IPS-18a (cell line): ENCODE measurements at regions not wholly inside any gene's neighbourhood (a gene's known extent, or its start where the extent isn't known, plus 50 kb on each side); places are given as distances from the start of the nearest gene placed in this dataset.
"Not testable (repeated sequence)": the region's sequence is repeated elsewhere in the genome, so short reads cannot be mapped to it uniquely, and the experiment has no call there.

Experiments
- H3K27ac ChIP-seq: one replicate; pipeline ENCODE4 v1.5.1; 2013; ENCODE audit warnings: low read length
- H3K27me3 ChIP-seq: one replicate; pipeline ENCODE4 v1.6.1; 2013; ENCODE audit warnings: mild to moderate bottlenecking, low read length; ENCODE audit not compliant: control insufficient read depth, insufficient read depth
- H3K36me3 ChIP-seq: one replicate; pipeline ENCODE4 v1.6.1; 2013; ENCODE audit warnings: low read depth, low read length; ENCODE audit not compliant: control insufficient read depth
- H3K4me1 ChIP-seq: one replicate; pipeline ENCODE4 v1.6.1; 2013; ENCODE audit warnings: low read depth, low read length; ENCODE audit not compliant: control insufficient read depth
- H3K4me3 ChIP-seq: one replicate; pipeline ENCODE4 v1.5.1; 2013; ENCODE audit warnings: low read length
- H3K9ac ChIP-seq: one replicate; pipeline ENCODE4 v1.6.1; 2013; ENCODE audit warnings: mild to moderate bottlenecking, low read length, moderate library complexity
- H3K9me3 ChIP-seq: one replicate; pipeline ENCODE4 v1.6.1; 2013; ENCODE audit warnings: low read depth, low read length; ENCODE audit not compliant: control insufficient read depth

GRCh38 chr12:93003531-93004239 lies 74.6 kb upstream of the EEA1 start:
- no peaks in the 10 kb centered on the region for H3K27me3 ChIP-seq
- no peak overlapping the region for H3K27ac ChIP-seq
- peaks cover 9% of the 10 kb centered on the region for H3K4me1 ChIP-seq
- H3K9ac ChIP-seq, result no peak overlapping the region
- no peaks in the 10 kb centered on the region for H3K9me3 ChIP-seq
- no peak overlapping the region for H3K4me3 ChIP-seq
- H3K36me3 ChIP-seq, result no peaks in the 10 kb centered on the region

GRCh38 chr12:93005928-93006392 lies 76.9 kb upstream of the EEA1 start:
- Histone ChIP-seq H3K4me3 (no peak overlapping the region), H3K36me3 (no peaks in the 10 kb centered on the region), H3K9me3 (no peaks in the 10 kb centered on the region), H3K9ac (no peak overlapping the region), H3K27me3 (no peaks in the 10 kb centered on the region), H3K4me1 (peaks cover 9% of the 10 kb centered on the region), H3K27ac (no peak overlapping the region)

- Histone ChIP-seq H3K4me1 (peaks cover 9% of the 10 kb centered on the region), H3K27me3 (no peaks in the 10 kb centered on the region), H3K36me3 (no peaks in the 10 kb centered on the region), H3K4me3 (no peak overlapping the region), H3K27ac (no peak overlapping the region), H3K9ac (no peak overlapping the region), H3K9me3 (no peaks in the 10 kb centered on the region)
Observed at GRCh38 chr12:93006471-93007208, 77.5 kb upstream of the EEA1 start.

- Histone ChIP-seq H3K36me3 (no peaks in the 10 kb centered on the region), H3K4me1 (peaks cover 9% of the 10 kb centered on the region), H3K9me3 (no peaks in the 10 kb centered on the region), H3K4me3 (no peak overlapping the region), H3K27ac (no peak overlapping the region), H3K9ac (no peak overlapping the region), H3K27me3 (no peaks in the 10 kb centered on the region)
Observed at GRCh38 chr12:93007544-93007943, 78.4 kb upstream of the EEA1 start.

- H3K4me3 ChIP-seq, result no peak overlapping the region
- no peaks in the 10 kb centered on the region for H3K9me3 ChIP-seq
- no peaks in the 10 kb centered on the region for H3K36me3 ChIP-seq
- no peak overlapping the region for H3K9ac ChIP-seq
- H3K27ac ChIP-seq, result no peak overlapping the region
- H3K27me3 ChIP-seq, result no peaks in the 10 kb centered on the region
- peaks cover 9% of the 10 kb centered on the region for H3K4me1 ChIP-seq
Observed at GRCh38 chr12:93008044-93008778, 79.1 kb upstream of the EEA1 start.

- not testable (repeated sequence) for H3K4me1 ChIP-seq, H3K4me3 ChIP-seq, H3K27ac ChIP-seq
Observed at GRCh38 chr12:93008880-93009279, 79.8 kb upstream of the EEA1 start.

GRCh38 chr12:93009533-93009932 lies 80.4 kb upstream of the EEA1 start:
- peaks cover 9% of the 10 kb centered on the region for H3K4me1 ChIP-seq
- H3K27me3 ChIP-seq, result no peaks in the 10 kb centered on the region
- H3K9ac ChIP-seq, result no peak overlapping the region
- H3K4me3 ChIP-seq, result no peak overlapping the region
- no peak overlapping the region for H3K27ac ChIP-seq
- no peaks in the 10 kb centered on the region for H3K36me3 ChIP-seq
- no peaks in the 10 kb centered on the region for H3K9me3 ChIP-seq

More at GRCh38 chr12:93008880-93009279, 79.8 kb upstream of the EEA1 start:
- not testable (repeated sequence) for H3K27me3 ChIP-seq, H3K36me3 ChIP-seq, H3K9me3 ChIP-seq, H3K9ac ChIP-seq

GRCh38 chr12:93010461-93010860 lies 81.4 kb upstream of the EEA1 start:
- Histone ChIP-seq H3K27me3 (no peaks in the 10 kb centered on the region), H3K9ac (no peak overlapping the region), H3K4me1 (peaks cover 9% of the 10 kb centered on the region), H3K27ac (no peak overlapping the region), H3K4me3 (no peak overlapping the region), H3K36me3 (no peaks in the 10 kb centered on the region), H3K9me3 (no peaks in the 10 kb centered on the region)

- Histone ChIP-seq H3K9ac (no peak overlapping the region), H3K4me1 (peaks cover 15% of the 10 kb centered on the region), H3K9me3 (no peaks in the 10 kb centered on the region), H3K27me3 (no peaks in the 10 kb centered on the region), H3K4me3 (no peak overlapping the region), H3K36me3 (no peaks in the 10 kb centered on the region), H3K27ac (no peak overlapping the region)
Observed at GRCh38 chr12:93011100-93011499, 82.0 kb upstream of the EEA1 start.

- H3K4me1 ChIP-seq, result peaks cover 7% of the 10 kb centered on the region
- H3K9me3 ChIP-seq, result no peaks in the 10 kb centered on the region
- no peak overlapping the region for H3K9ac ChIP-seq
- no peak overlapping the region for H3K4me3 ChIP-seq
- no peaks in the 10 kb centered on the region for H3K36me3 ChIP-seq
- H3K27me3 ChIP-seq, result no peaks in the 10 kb centered on the region
- H3K27ac ChIP-seq, result no peak overlapping the region
Observed at GRCh38 chr12:93015871-93016751, 87.0 kb upstream of the EEA1 start.
